WI38 (cell line): ENCODE measurements at regions not wholly inside any gene's neighbourhood (a gene's known extent, or its start where the extent isn't known, plus 50 kb on each side); places are given as distances from the start of the nearest gene placed in this dataset.

Experiments used
- H3K4me3 ChIP-seq: 2 replicates; pipeline ENCODE4 v1.5.1; 2011; ENCODE audit warnings: low read depth, mild to moderate bottlenecking, control low read depth, low read length
- CTCF ChIP-seq: IDR thresholded peaks from 2 replicates; pipeline ENCODE4 v1.5.1; 2012; ENCODE audit warnings: low read depth, mild to moderate bottlenecking, control low read depth, low read length

GRCh38 chr3:148464246-148464645 is 233.5 kb upstream of the AGTR1 start:
- TF ChIP-seq CTCF = no peak
- H3K4me3 ChIP-seq = no peak overlapping the region

- TF ChIP-seq CTCF = no peak
- no peak overlapping the region for H3K4me3 ChIP-seq
These were observed 231.6 kb upstream of the AGTR1 start for GRCh38 chr3:148466143-148466542.

GRCh38 chr3:148466980-148467740 is 230.5 kb upstream of the AGTR1 start:
- no peak overlapping the region for H3K4me3 ChIP-seq
- TF ChIP-seq CTCF = no peak

GRCh38 chr3:148477375-148477774 is 220.3 kb upstream of the AGTR1 start:
- H3K4me3 ChIP-seq = no peak overlapping the region
- TF ChIP-seq CTCF = no peak

- no peak for TF ChIP-seq CTCF
- no peak overlapping the region for H3K4me3 ChIP-seq
These were observed 204.1 kb upstream of the AGTR1 start for GRCh38 chr3:148493631-148494030.

GRCh38 chr3:148494451-148494850 is 203.3 kb upstream of the AGTR1 start:
- TF ChIP-seq CTCF = no peak

GRCh38 chr3:148500881-148501280 is 196.8 kb upstream of the AGTR1 start:
- TF ChIP-seq CTCF = no peak
- H3K4me3 ChIP-seq = no peak overlapping the region

More at GRCh38 chr3:148494451-148494850, 203.3 kb upstream of the AGTR1 start:
- H3K4me3 ChIP-seq = no peak overlapping the region
